NCI-H1417 treated with DMSO at 0.1 percent for 48 hours (cell line): ENCODE measurements at regions not wholly inside any gene's neighbourhood (a gene's known extent, or its start where the extent isn't known, plus 50 kb on each side); places are given as distances from the start of the nearest gene placed in this dataset.

Source experiments
- DNase-seq: peaks from one replicate; lab custom pipeline; 2025; lab: John Stamatoyannopoulos, UW

DNA sequence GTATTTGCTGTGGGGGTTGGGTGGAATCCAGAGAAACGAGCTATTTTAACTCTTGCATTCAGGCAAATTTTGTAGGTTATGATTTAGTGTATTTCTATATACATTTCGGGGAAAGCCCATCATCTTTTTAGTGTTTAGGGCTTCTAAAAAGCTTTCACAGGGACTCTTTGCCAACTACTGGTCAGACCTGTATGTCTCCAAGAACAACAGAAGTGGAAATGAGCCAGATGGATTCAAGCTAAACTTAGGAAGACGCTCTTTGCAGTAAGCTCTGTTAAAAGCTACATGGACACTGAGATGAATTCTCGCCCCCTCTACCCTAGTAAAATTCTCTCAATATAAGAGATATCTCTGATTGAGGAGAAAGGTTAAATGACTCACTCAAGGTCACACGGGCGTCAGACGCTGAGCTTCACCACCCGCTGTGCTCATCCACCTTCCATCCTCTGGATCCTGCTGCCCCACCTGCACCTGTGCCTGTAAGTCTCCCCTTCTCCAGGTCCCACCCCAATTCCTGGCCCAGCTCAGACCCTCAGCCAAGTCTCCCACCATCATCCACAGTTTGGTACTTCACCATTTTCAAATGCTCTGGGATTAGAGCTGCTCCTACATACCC lies 85.6 kb downstream of the MARCHF4 start:
- no peak for DNase-seq

DNA sequence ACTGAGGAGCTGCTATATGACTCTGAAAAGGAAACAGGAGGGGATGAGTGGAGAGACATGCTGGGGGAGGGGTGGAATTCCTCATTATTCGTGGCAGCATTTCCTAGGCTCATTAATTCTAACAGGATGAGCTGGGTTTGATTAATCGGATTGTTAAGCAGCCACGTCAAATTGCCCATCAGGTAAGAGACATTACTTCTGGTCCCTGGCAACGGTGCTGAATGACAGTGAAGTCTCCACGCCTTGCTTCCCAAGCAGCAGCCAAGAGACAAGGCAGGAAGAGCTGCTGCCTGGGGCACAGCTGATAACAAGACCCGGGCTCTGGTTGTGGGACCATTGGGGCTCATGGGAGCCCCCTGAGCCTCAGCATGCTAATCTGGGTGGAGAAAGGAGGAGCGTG lies 86.6 kb downstream of the MARCHF4 start:
- DNase-seq = no peak

DNA sequence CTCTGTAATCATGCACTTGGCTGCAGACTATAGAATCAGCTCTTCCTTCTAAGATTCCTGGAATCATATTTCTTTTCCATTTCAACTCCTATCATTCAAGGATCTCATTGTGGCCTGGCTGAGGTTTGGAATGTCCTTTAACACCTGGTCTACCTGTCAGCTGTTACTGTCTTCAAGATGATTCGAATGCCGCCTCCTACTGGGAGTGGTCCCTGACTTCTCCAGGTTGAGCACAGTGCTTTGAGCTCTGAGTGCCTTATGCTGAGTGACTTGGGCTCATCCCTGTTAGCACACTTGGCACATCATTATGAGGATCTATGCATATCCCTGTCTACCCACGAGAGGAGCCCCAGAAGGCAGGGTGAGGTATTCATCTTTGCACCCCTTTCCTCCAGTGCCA lies 87.6 kb downstream of the MARCHF4 start:
- no peak for DNase-seq

DNA sequence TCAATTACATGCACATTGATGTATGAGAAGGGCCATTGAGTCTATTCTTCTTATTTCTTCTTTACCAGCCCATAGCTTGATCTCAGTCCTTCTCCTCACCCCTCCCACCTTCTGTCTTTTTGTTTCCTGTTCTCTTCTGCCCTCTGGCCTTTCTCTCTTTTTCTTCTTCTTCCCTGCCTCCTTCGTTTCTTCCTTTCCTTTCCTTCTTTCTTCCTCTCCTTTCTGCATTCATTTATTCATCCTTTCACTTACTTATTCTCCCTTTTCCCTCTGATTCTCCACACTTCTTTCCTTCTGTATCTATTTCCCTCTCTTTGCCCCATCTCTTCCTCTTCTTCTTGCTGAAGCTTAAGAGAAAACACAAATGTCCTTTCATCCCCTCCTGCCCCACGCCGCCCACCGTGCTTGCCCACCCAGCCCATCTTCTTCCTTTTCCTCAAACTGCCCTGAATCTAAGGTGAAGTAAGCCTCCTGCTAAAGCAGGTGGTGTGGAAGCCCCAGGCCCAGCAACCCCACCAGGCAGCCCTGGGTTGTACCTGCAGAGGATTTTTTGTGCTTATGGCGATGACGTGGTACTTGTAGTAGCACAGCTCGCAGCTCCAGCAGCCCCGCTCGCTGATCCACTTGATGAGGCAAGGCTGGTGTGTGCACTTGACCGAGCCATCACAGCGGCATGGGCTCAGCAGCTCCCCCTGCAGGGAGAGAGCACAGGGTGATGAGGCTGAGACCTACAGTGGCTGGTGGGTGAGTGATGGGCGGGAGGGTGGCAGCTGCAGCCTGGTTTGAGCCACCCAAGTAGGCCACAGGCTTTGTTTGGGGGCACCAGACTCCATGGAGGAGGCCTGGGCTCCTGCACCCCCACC lies 89.0 kb downstream of the MARCHF4 start:
- DNase-seq = no peak

DNA sequence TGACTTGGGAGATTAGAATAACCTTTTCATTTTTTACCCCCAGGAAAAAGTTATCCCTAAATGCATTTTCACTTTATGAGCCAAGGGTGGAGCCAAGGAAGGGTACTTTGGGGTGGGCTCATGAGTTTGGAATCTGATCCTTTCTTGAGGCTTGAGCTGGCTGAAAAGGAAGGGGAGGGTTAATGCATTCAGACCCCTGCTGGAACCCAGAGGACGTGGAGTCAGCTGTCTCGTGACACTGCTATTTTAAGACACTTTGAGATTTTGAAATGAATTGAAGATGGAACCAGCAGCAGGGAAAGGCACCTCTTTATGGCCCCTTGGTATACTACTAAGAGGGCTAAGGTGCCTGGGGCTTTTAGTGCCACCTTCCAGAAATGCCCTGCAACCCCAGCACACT lies 90.4 kb downstream of the MARCHF4 start:
- DNase-seq = no peak

DNA sequence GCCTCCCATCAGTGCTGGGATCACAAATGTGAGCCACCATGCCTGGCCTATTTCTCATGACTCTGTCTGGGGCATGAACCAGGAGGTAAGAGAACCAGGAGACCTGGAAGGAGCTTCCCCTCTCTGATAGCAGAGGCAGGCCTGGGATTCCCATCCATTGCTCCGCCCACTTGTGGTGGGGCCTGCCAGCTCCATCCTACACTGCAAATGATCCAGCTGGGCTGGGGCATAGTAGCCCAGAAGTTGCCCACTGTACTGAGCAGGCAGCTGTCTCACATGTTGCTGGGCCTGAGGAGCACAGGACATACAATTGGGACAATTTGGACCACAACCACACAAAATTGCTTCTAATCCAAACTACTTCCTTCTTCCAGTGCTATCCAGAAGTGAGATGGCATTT lies 91.0 kb downstream of the MARCHF4 start:
- DNase-seq = no peak

DNA sequence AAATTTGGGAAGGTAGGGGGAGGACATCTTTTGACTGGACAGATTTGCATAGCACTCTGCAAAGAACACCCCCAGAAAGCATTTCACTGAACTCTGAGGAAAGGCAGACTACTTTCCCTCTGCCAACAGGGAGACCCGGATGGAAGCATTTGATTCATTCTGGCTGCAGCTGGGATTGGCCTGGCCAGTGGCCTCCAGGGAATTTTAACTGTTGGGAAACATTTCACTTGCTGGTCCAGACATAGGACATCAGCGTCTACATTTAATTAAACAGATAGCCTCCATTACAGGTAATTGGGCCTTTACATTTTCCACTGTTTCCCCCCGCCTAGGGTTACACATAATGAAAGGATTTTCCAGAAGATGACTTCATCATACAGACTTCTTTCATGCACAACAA lies 92.8 kb downstream of the MARCHF4 start:
- no peak for DNase-seq

DNA sequence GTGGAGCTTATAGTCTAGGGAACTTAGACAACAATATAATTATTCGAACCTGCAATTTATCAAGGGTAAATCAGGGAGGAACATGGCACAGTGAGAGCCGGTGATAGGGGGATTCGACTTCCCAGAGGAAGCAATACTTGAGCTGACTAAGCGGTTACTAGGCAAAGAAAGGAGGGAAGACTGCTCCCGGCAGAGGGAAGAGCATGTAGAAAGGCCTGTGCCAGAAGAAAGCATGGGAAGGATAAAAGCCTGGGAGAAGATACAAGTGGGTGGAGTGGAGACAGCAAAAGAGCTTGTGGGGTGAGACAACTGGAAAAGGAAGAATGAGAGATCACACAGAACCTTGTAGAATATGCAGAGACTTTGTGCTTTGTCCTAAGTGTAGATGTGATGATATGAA lies 93.3 kb downstream of the MARCHF4 start:
- DNase-seq = no peak

DNA sequence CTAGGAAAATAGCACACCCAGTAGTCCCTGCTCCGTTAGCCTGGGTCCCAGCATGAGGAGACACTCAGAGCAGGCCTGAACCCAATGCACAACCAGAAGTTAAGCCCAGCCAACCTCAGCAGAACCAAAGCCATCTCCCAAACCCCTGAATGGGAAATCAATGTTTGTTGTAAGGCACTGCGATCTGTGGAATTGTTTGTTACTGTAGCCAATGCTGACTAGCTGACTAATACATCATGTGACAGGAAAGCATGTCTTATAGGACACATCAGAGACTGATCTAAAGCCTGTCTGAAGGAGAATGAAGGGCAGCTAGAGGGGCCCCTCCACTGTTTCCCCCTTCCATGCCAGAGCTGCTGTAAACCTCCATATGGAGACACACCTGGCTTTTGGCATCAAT lies 96.4 kb downstream of the MARCHF4 start:
- no peak for DNase-seq

DNA sequence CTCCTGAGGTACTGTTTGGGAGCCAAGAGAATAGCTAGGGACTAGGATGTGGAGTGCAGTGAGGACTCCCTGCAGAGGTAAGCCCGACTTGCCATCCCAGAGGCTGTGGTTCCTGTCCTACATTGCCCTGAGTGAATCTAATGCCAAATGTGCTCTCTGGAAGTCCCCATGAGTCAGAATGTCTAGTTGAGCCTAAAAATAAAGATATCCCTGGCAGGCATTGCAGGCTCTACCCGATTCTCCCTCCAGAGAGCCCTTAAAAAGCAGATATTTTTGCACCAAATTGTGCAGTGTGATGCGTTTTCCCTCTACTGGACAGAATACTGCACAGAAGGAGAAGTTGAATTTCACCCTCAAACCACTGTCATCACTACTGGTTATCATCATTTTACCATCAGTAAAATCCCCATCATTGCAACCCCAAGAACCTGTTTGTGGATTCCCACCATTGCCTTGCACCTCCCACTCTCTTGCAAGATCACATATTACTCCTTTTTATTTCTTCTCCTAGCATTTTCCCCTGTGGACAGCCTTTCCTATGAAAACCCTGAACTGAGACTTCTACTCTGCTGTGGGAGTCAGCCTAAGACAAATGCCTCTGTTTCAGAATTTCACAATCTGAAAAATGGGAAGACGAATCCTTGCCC lies 98.0 kb downstream of the MARCHF4 start:
- no peak for DNase-seq

DNA sequence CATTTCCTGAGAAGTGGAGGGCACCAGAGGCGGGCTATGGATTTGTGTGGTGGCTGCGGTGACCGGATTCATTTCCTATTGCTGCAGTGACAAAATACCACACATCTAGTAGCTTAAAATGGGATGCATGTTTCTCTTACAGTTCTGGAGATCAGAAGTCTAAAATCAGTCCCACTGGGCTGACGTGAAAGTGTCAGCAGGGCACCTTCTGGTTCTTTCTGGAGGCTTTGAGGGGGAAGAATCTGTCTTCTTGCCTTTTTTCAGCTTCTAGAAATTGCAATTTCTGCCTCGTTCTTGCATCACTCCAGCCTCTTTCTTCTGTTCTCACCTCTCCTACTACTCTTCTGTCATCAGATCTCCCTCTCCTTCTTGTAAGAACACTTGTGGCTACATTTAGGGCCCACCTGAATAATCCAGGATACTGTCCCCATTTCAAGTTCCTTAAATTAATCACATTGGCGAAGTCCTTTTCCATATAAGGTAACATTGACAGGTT lies 111.2 kb downstream of the MARCHF4 start:
- DNase-seq = no peak

DNA sequence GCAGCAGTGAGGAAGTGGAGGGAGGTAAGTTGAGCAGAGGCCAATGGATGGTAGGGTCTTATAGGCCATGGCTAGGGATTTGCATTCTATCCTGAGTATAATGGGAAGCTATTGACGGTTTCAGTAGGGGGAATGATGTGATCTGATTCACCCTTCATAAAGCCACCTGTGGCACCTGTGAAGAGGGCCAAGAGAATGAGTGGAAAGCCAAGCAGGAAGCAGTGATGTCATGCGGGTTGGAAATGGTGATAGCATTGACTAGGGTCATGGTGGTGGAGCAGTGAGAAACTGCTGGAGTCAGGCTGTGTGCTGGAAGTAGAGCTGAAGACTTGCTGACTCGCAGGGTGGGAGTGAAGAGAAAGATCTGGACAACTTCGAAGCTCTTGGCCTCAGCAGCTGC lies 111.7 kb downstream of the MARCHF4 start:
- DNase-seq = no peak

DNA sequence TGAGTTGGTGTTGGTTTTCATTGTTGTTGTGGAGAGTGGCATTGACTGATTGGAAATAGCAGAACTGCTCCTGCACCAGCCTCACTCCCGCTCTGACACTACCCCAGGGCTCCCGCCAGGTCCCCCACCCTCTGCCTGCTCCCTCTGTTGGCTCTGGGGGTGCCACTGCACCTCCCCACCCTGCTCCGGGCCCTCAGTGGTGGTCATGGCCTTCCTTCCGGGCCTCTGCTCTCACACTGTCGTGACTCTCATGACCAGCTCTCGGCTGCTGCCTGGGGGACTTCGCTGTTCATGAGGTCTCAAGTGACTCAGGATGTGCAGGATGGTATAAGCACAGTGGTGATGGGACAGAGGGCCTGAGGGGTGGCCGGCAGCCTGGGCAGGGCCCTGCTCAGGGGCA lies 113.2 kb downstream of the MARCHF4 start:
- DNase-seq = no peak

DNA sequence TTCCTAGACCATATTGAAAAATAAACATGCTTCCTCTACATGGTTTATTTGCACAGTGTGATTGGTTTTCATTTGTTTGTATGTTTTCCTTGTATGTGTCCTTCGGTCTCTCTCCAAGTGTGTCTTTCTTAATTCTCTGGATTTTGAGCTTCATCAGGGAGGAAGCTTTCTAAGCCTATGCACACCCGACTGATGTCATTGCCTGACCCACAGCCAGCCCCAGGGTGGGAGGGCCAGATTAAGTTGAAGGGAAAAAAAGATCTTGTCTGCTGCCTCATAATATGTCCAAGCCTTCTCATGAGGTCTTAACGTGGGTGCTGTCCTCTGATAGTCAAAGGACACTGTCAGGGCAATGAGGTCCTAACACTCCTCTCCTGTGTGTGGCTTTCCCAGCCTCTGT lies 115.2 kb downstream of the MARCHF4 start:
- DNase-seq = no peak
